MCF 10A (cell line): ENCODE measurements at regions not wholly inside any gene's neighbourhood (a gene's known extent, or its start where the extent isn't known, plus 50 kb on each side); places are given as distances from the start of the nearest gene placed in this dataset.

Experiments
- BruUV-seq: library from RNA; stranded (reverse); fragments of 400-500 nt; replicated peaks from 2 replicates; lab custom pipeline; 2021; lab: Mats Ljungman, UMichigan
- CTCF ChIA-PET: fragments of 300-600 bp; sonication (Branson Sonifier 250); formaldehyde crosslinking; extraction: SDS; loops from one replicate; lab custom pipeline; 2021; ENCODE audit warnings: antibody characterized with exemption, inconsistent platforms; lab: Yijun Ruan, JAX
- POLR2A ChIA-PET: fragments of 300-600, 350-650 bp; sonication (Branson Sonifier 250); formaldehyde crosslinking; extraction: SDS; loops from one replicate; lab custom pipeline; 2020; ENCODE audit warnings: antibody characterized with exemption, inconsistent platforms; lab: Yijun Ruan, JAX
- DNase-seq: peaks from one replicate; pipeline ENCODE4 v3.0.0-alpha.2; 2018; ENCODE audit not compliant: unreplicated experiment
- H3K27ac Mint-ChIP-seq: one replicate; pipeline ENCODE4 v1.8.0; 2022; ENCODE audit warnings: mild to moderate bottlenecking, low read depth, mixed read lengths; ENCODE audit not compliant: unreplicated experiment
- H3K27me3 Mint-ChIP-seq: one replicate; pipeline ENCODE4 v1.8.0; 2022; ENCODE audit warnings: mixed read lengths; ENCODE audit not compliant: insufficient read depth, unreplicated experiment
- H3K36me3 Mint-ChIP-seq: one replicate; pipeline ENCODE4 v1.8.0; 2022; ENCODE audit warnings: mild to moderate bottlenecking, moderate library complexity, mixed read lengths; ENCODE audit not compliant: insufficient read depth, unreplicated experiment
- H3K4me1 Mint-ChIP-seq: one replicate; pipeline ENCODE4 v1.8.0; 2022; ENCODE audit warnings: mixed read lengths; ENCODE audit not compliant: insufficient read depth, unreplicated experiment
- H3K4me3 Mint-ChIP-seq: one replicate; pipeline ENCODE4 v1.8.0; 2022; ENCODE audit warnings: mild to moderate bottlenecking, moderate library complexity, mixed read lengths; ENCODE audit not compliant: unreplicated experiment
- H3K9me3 Mint-ChIP-seq: one replicate; pipeline ENCODE4 v1.8.0; 2022; ENCODE audit warnings: mixed read lengths; ENCODE audit not compliant: unreplicated experiment
- intact Hi-C: fragments of 100-400 bp; cut with micrococcal nuclease; formaldehyde crosslinking; loops from 2 replicates; pipeline ENCODE4 v1.14.1; 2022
- TF ChIP-seq, protein P1 (sequence below): fragments of 200-600 bp; IDR thresholded peaks from one replicate; pipeline ENCODE4 v1.8.0; 2022; ENCODE audit warnings: antibody characterized with exemption, mild to moderate bottlenecking; ENCODE audit not compliant: unreplicated experiment

- POLR2A ChIA-PET = no interaction called here
Measured at GRCh38 chr5:54704825-54705224, 187.3 kb downstream of the SNX18 start.

GRCh38 chr5:54704333-54704732 is 186.8 kb downstream of the SNX18 start:
- CTCF ChIA-PET = interaction anchor here (0.6 to 1.4 kb wide), 2 partner anchors 191 to 200 kb away, joined by 3 to 4 read pairs; no protein-coding TSS in a partner anchor
- no peaks in the 10 kb centered on the region for H3K36me3 Mint-ChIP-seq
- intact Hi-C loops = loop anchor here (5.0 kb wide), 2 partner anchors 52 to 187 kb away; partner anchors contain the start of gene SNX18

More at GRCh38 chr5:54704825-54705224, 187.3 kb downstream of the SNX18 start:
- intact Hi-C loops = loop anchor here (5.0 kb wide), 2 partner anchors 53 to 188 kb away; partner anchors contain the start of gene SNX18
- Mint-ChIP-seq H3K4me3 (no peak overlapping the region), H3K9me3 (no peaks in the 10 kb centered on the region), H3K27me3 (peaks cover 25% of the 10 kb centered on the region), H3K27ac (no peak overlapping the region), H3K36me3 (no peaks in the 10 kb centered on the region), H3K4me1 (peaks cover 12% of the 10 kb centered on the region)
- DNase-seq = no peak
- TF ChIP-seq, protein P1, sequence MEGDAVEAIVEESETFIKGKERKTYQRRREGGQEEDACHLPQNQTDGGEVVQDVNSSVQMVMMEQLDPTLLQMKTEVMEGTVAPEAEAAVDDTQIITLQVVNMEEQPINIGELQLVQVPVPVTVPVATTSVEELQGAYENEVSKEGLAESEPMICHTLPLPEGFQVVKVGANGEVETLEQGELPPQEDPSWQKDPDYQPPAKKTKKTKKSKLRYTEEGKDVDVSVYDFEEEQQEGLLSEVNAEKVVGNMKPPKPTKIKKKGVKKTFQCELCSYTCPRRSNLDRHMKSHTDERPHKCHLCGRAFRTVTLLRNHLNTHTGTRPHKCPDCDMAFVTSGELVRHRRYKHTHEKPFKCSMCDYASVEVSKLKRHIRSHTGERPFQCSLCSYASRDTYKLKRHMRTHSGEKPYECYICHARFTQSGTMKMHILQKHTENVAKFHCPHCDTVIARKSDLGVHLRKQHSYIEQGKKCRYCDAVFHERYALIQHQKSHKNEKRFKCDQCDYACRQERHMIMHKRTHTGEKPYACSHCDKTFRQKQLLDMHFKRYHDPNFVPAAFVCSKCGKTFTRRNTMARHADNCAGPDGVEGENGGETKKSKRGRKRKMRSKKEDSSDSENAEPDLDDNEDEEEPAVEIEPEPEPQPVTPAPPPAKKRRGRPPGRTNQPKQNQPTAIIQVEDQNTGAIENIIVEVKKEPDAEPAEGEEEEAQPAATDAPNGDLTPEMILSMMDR = no peak
- CTCF ChIA-PET = no interaction called here
- no TSS peak for BruUV-seq

DNA sequence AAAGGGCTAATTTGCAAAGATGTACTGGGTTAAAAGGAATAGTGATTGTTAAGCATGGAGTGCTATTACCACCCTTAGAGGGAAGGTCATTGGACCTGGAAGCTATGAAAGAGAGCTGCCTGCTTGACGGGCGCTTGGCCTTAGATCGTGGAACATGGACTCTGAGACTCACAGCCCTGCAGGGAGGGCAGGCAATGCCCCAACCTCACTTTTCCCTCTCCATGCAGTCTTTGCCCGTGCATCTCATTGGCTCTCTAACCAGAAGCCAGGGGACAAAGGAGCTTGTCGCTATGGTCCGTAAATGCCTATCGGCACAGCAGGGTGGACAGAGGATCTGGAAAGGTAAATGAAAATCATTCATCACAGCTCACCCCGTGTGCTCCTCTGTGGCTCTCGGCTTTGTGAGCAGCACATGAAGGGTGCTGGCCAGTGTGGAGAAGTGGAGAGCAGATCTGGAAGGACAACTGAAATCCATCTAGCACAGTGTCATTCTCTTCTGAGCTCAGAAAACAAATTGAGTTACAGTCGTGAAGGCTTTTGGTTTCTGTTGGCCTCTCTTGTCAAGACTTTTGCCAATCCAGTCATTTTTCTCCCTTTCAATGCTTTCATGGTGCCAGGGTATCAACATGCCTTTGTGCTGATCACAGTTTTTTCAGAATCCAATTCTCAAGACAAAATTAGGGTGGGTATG is 186.2 kb downstream of the SNX18 start:
- Mint-ChIP-seq H3K4me3 (no peak overlapping the region), H3K36me3 (no peaks in the 10 kb centered on the region), H3K4me1 (peaks cover 12% of the 10 kb centered on the region), H3K27ac (no peak overlapping the region), H3K27me3 (peaks cover 15% of the 10 kb centered on the region), H3K9me3 (no peaks in the 10 kb centered on the region)
- DNase-seq = no peak
- no TSS peak for BruUV-seq
- ChIA-PET POLR2A (interaction anchor here (0.6 kb wide), 2 partner anchors 16 to 141 kb away, joined by 3 read pairs; no protein-coding TSS in a partner anchor), CTCF (interaction anchor here (0.6 to 1.4 kb wide), 4 partner anchors 61 to 199 kb away, joined by 3 to 4 read pairs (median 3); no protein-coding TSS in a partner anchor)
- TF ChIP-seq, protein P1 = no peak
- intact Hi-C loops = loop anchor here (5.0 kb wide), 2 partner anchors 51 to 186 kb away; partner anchors contain the start of gene SNX18

More at GRCh38 chr5:54704333-54704732, 186.8 kb downstream of the SNX18 start:
- Mint-ChIP-seq H3K4me3 (no peak overlapping the region), H3K4me1 (peaks cover 12% of the 10 kb centered on the region), H3K9me3 (no peaks in the 10 kb centered on the region), H3K27ac (no peak overlapping the region), H3K27me3 (peaks cover 20% of the 10 kb centered on the region)
- BruUV-seq = no TSS peak
- DNase-seq = no peak
- TF ChIP-seq, protein P1 = no peak
- POLR2A ChIA-PET = interaction anchor here (0.6 kb wide), 2 partner anchors 15 to 141 kb away, joined by 3 read pairs; no protein-coding TSS in a partner anchor

- DNase-seq = peak; percentile 46
- ChIA-PET CTCF (interaction anchor here (0.6 to 1.4 kb wide), 3 partner anchors 60 to 192 kb away, joined by 3 to 4 read pairs (median 3); no protein-coding TSS in a partner anchor), POLR2A (no interaction called here)
- no peaks in the 10 kb centered on the region for H3K36me3 Mint-ChIP-seq
- TF ChIP-seq, protein P1 = no peak
- no peaks in the 10 kb centered on the region for H3K9me3 Mint-ChIP-seq
- peaks cover 15% of the 10 kb centered on the region for H3K27me3 Mint-ChIP-seq
- H3K4me1 Mint-ChIP-seq = peaks cover 12% of the 10 kb centered on the region
- intact Hi-C loops = loop anchor here (5.0 kb wide), 2 partner anchors 51 to 186 kb away; partner anchors contain the start of gene SNX18
- H3K27ac Mint-ChIP-seq = no peak overlapping the region
- no TSS peak for BruUV-seq
- no peak overlapping the region for H3K4me3 Mint-ChIP-seq
Measured at GRCh38 chr5:54703133-54703532, 185.6 kb downstream of the SNX18 start.
